GM12872 (cell line): ENCODE measurements at regions not wholly inside any gene's neighbourhood (a gene's known extent, or its start where the extent isn't known, plus 50 kb on each side); places are given as distances from the start of the nearest gene placed in this dataset.

Experiments used
- TF ChIP-seq, protein P1 (sequence below): IDR thresholded peaks from 3 replicates; pipeline ENCODE4 v1.5.1; 2011; ENCODE audit warnings: low read depth, mild to moderate bottlenecking, low read length, moderate library complexity; ENCODE audit not compliant: insufficient read depth

DNA sequence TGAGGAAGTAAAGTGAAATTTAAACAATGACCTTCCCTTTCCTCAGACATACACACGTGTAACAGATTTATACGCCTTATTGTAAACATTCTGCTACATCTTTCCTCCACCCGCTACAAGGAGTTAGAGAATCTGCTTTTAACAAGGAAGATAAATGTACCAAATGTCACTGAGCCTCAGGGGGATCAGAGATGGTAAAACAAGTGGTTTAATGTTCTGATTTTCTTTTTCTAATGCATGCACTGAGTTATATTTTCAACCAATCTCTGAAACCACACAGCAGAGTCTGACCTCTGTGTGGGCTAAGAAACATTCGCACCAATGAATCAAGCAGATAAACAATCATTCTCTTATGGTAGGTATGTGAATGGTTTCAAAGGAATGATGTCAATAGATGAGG is 599.5 kb downstream of the ARL4A start:
- TF ChIP-seq, protein P1, sequence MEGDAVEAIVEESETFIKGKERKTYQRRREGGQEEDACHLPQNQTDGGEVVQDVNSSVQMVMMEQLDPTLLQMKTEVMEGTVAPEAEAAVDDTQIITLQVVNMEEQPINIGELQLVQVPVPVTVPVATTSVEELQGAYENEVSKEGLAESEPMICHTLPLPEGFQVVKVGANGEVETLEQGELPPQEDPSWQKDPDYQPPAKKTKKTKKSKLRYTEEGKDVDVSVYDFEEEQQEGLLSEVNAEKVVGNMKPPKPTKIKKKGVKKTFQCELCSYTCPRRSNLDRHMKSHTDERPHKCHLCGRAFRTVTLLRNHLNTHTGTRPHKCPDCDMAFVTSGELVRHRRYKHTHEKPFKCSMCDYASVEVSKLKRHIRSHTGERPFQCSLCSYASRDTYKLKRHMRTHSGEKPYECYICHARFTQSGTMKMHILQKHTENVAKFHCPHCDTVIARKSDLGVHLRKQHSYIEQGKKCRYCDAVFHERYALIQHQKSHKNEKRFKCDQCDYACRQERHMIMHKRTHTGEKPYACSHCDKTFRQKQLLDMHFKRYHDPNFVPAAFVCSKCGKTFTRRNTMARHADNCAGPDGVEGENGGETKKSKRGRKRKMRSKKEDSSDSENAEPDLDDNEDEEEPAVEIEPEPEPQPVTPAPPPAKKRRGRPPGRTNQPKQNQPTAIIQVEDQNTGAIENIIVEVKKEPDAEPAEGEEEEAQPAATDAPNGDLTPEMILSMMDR: no peak

GRCh38 chr7:13288516-13288915 is 601.1 kb downstream of the ARL4A start:
- TF ChIP-seq, protein P1: no peak

DNA sequence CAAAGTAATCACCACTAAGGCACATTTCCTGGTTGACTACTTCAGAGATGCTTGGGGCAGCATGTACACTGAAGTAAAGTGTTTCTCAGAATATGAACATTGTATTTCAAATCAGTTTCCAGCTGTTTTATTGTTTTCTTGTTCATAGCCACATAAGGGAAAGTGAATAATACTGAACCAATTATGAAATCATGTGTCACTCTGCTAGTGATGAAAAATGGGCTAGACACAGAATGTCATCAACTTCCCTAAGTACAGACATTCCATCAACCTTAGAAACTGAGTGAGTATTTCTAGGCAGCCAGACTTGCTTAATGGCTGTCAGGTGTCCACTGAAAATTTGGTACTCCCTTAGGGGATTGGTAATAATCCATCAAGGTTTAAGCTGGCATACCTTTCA is 603.5 kb downstream of the ARL4A start:
- TF ChIP-seq, protein P1: no peak

DNA sequence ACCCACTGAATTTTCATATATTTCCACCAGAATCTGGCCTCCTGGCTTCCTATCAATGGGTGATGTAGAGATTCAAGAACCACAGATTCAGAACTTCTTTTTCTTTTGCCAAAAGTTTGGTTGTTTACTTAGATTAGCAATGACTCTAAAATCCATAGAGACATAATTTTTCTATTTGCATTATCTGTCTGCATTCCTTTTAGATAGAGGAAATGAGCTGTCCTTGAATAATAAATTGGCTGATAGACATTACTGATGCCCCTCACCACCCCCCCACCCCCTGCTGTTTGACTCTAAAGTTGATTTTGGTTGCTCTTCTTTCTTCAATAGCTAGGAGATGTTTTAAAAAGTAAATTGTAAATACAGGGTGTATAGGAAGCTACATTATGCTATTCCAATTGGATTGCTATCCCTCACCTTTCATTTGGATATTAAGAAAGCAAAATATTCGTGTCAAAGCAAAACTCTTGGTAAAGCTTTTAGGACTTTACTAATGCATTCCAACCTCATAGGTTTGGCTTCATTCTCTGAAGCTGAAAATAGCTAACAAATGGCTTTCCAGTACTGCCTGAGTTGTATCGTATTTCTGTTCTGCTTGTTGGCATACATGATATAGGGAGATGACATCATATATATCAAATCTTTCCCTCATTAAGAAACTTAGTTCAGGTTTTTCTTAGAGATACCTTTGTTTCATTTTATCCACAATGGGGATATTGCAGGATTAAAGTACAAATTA is 606.0 kb downstream of the ARL4A start:
- TF ChIP-seq, protein P1: no peak

DNA sequence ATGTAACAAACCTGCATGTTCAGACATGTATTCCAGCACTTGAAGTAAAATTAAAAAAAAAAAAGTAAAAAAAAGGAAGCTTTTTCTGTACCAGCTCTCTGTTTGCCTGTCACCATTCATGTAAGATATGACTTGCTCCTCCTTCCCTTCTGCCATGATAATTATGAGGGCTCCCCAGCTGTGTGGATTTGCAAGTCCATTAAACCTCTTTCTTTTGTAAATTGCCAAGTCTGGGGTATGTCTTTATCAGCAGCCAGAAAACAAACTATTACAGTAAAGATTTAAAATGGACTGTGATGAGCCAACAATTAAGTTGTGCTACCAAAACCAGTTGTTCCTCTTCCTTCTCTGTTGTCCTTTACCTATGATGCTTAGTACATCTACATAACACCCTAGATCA is 619.6 kb downstream of the ARL4A start:
- TF ChIP-seq, protein P1: no peak

GRCh38 chr7:13308423-13308822 is 621.0 kb downstream of the ARL4A start:
- TF ChIP-seq, protein P1: no peak

- TF ChIP-seq, protein P1: no peak
These were observed 622.1 kb downstream of the ARL4A start for GRCh38 chr7:13309535-13309934.
